ENCODE measurements at regions not wholly inside any gene's neighbourhood (a gene's known extent, or its start where the extent isn't known, plus 50 kb on each side); places are given as distances from the start of the nearest gene placed in this dataset.
A peak's percentile ranks its signal among the peaks of the same experiment; 100 is the strongest.
"Not testable (repeated sequence)": the region's sequence is repeated elsewhere in the genome, so short reads cannot be mapped to it uniquely, and the experiment has no call there.

DNA sequence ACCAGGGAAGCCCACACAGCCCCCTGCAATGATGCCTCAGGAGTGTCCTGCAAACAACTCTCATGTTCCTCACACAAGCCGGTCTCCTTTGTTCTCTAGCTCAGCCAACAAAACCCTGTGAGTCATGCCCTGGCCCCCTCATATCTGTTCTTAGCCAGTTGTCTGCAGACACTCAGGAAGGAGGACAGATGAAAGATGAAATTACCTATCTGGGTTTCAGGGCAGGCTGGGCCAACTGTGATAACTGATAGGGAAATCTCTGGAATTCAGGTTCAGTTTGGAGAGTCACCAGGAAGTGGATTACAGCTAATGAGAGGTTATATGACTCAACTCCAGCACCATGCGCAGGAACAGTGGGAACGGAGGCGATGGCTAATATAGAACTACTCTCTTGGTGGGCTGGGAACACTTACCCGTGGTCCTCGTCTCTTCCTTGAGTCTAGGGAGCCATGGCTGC, 352.0 kb upstream of the ADAMTS9 start:
- no peak for DNase-seq (ENCODE audit: low read depth)

DNA sequence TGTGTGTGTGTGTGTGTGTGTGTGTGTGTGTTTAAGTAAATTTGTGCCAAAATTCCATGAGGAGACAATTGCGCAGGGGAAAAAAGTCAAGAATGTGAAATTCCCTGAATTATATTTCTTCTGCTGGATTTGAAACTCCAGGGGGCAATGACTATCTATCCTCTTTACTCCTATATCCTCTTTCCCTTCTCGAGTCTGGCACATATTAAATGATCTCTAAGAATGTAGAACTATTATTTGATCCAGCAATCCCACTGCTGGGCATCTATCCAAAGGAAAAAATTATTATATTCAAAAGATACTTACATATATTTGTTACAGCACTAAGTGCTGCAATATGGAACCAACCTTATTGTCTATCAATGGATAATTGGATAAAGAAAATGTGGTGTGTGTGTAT, 350.1 kb upstream of the ADAMTS9 start:
- peak; percentile 36 for DNase-seq (ENCODE audit: low read depth)

DNA sequence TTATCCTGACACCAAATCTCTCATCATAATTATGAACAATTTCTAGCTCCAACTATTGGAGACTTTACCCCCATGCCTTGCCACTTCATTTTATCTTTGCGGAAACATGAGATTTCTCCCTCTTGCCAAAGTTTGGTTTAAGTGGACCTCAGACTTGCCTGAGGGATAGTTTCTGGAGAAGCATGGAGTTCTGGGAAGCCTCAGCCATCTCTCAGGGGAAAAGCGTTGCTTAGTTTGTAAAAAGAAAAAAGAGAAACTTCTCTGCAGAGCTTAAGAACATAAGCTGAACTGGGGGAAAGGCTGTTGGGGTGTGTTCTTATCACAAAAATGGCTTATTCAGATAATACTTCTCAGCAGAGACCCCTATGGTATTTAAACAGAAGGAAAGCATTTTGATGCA, 347.4 kb upstream of the ADAMTS9 start:
- DNase-seq (ENCODE audit: low read depth), result no peak

DNA sequence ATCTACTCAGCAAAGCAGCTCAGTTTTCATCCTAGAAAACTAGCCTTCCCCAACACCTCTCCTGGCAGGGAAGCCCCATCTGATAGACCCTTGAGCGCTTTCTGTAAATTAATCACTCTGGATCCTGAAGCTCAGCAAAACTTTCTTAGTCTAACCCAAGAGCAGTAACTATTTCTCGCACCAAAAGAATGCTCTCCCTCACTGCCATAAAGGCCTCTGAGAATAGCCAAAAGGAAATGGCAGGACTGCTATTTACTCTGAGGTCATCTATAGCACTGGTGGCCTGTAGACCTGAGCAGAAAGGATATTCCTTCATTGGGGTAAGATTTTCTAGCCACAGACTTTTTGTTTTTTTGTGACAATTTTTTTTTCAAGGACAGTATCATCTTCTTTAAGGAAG, 345.8 kb upstream of the ADAMTS9 start:
- no peak for DNase-seq (ENCODE audit: low read depth)

DNA sequence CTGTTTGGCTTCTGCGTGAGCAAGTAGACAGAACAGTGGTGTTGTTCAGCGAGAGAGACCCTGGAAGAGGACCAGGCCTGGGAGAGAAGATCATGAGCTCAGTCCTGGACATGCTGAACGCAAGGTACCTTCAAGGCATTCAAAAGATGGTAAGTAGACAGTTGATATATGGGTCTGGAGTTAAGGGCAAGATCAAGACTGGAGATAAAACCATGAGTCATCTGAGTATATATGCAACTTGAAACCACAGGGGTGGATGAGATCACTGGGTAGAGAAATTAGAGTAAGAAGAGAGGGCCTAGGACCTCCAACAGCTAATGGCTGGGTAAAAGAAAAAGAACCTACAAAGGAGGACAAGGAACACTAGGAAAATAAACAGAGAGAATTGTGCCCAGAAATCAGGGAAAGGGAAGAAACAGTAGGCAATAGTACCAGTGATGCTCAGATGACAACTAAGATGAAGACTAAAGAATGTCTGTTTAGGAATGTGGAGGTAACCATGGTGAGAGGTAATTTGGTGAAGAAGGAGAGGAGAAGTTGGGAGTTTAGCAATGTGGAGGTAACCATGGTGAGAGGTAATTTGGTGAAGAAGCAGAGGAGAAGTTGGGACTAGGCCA, 343.2 kb upstream of the ADAMTS9 start:
- DNase-seq (ENCODE audit: low read depth), result no peak

DNA sequence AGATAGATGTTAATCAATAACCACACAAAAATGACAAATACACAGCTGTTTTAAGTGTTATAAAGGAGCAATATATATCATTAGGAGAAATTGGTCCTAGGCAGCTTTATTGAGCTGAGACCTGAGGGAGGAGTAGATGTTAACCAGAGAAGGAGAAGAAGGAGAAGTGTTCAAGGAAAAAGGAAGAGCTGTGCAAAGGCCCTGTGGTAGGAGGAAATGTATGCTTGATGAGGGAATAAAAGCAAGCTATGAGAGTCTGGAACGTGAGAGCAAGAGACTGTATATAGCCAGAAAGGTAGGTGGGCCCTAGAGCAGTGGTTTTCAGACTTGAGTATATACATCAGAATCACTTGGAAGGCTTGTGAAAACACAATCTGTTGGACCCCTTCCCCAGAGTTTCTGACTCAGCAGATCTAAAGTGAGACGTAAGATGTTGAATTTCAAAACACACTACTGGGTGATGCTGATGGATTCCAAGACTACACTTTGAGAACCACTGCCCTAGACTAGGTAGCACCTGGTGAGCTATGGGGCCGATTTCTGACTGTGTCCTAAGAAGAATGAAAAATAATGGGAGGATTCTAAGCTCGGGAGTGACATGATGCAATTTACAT, 342.3 kb upstream of the ADAMTS9 start:
- DNase-seq (ENCODE audit: low read depth), result no peak

DNA sequence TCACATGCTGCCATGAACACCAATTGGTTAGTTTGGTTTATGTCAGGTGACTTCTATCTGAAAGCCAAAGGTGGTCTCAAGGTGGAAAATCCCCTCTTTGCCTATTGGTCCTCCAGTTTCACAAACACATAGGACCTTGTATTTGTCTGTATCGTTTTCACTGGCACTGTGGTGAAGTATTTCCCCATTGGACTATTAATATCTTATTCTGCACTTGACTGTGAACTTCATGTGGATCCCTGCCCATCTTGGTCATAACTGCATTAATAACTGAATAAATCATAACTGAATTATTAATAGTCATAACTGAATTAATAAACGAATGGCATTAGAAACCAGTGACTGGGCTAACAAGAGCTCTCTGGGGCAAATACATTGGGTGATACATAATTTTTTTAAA, 341.3 kb upstream of the ADAMTS9 start:
- DNase-seq (ENCODE audit: low read depth), result no peak

DNA sequence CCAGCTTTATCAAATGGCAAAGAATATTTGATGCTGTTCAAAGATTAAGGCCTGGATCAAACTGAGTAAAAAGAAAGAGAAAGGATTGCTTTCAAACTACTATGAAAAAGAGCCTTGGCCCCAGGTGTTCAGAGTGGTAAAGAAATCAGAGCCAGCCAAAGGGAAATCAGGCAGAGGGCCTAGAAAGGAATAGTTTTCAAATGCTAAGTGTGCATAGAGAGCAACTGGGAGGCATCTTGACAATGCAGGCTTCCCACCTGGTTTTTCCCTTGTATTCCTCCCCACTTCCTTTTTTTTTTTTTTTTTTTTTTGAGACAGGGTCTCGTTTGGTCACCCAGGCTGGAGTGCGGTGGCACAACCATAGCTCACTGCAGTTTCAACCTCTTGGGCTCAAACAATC, 340.2 kb upstream of the ADAMTS9 start:
- DNase-seq (ENCODE audit: low read depth), result no peak

DNA sequence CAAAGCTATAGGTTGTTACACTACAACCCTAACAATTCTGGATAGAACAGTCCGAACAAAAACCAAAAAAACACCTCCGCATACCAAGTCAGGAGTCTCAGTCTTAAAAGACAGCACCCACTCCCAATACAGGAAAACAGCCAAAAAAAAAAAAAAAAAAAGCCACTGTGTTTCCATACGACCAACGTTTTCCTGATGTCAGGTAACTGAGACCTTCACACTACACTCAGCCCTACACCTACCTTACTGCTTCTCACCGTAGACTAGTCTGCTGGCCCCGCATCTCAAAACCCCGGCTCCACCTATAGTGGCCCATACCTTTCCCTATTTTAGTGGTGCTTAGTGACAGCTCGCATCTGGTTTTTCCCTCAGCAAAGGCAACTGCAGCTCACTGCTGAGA, 339.5 kb upstream of the ADAMTS9 start:
- DNase-seq (ENCODE audit: low read depth), result no peak

DNA sequence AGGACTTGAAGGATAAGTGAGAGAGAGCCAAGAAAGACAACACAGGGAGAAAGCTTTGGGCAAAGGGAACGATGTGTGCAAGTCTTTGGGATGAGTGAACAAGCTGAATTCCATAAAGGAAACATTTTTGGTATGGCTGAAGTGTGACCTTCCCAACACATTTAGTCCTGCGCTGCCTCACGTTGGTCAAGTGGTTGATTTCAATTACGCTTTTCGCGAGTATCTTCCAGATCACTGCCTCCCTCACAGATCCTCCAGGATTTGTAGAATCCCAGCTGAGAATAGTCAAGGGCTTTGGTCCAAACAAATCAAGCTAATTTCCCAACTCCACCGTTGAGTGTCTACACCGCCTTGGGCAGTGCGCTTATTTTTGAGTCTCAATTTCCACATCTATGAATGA, 338.4 kb upstream of the ADAMTS9 start:
- DNase-seq (ENCODE audit: low read depth), result no peak

DNA sequence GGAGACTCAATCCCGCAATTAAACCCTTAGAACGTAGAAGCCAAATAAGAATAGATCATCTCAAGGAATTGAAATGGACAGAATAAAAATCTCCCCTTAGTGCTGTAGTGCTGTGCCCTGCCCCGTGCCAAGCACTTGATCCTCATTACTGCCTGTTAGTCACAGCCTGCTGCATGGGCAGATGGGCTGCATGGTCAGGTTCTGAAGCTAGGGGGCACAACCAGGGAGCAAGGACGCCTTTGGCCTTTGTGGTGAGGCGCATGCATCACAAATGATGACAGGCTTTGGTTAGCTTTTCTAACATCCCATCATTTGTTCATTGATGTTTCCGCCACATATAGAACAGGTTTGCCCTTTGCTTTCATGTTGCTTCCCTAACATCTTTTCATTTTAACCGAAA, 336.3 kb upstream of the ADAMTS9 start:
- no peak for DNase-seq (ENCODE audit: low read depth)

DNA sequence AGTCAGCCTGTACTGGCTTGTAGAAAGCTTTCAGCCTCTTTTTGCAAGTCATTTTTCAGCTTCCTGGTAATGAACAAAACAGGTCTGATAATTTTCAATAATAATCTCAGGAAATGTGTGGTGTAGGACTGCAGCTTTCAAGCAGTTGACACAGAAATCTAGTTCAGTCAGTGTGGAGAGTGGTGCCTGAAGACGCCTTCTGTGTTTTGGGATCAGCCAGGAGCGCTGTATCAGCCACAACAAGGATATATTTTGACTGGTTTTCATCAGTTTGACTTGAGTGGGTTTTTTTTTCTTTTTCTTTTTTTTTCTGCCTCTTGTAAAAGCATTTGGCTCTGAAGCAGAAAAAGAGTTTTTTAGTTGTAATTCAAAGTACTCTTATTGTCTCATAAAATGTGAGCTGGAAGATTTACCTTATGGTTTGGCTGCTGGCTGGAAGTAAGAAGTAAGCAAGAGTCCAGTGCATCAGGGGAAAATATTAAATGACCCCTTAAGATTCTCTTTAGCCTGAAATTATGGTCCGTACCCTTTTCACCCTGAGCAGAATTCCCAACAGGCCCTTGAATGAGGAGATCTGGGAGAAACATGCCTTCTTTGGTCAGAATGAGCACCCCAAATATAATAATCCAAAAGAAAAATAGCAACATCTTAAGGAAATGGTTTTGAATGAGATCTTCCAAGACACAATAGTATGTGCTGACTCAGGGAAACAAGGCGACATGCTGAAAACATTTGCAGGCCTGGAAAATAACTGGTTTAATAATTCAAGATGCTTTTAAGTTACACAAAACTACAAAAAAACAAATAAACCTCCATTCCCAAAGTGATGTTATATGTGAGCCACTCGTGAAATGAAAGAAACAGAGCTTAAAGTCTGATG, 332.7 kb upstream of the ADAMTS9 start:
- DNase-seq (ENCODE audit: low read depth), result peak; percentile 38

DNA sequence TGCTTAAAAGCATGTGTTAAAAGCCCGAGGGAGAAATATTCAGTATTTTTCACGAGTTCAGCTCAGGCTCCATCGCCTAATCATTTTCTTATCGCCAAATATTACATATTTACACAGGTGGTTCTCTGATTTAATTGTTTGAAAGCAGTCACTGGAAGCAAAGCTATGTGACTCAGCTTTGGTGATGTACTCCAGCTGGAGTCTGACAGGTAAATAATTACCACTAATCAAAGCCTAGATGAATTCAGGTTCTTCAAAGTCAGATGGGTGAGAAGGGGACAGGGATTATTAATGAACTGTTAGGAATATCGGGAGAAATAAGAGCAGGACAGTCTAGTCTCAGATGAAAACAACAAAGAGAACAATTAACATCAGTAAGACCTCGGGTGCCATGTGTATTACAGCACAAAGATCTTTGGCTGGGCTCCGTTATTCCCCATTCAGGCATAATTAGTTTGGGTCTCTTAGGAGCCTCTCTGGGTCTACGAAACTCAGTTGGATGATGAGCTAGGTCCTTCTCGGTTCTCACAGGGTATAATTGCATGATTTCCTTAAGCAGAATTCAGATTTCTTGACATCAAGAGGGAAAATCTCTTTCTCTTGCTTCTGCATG, 331.7 kb upstream of the ADAMTS9 start:
- no peak for DNase-seq (ENCODE audit: low read depth)

DNA sequence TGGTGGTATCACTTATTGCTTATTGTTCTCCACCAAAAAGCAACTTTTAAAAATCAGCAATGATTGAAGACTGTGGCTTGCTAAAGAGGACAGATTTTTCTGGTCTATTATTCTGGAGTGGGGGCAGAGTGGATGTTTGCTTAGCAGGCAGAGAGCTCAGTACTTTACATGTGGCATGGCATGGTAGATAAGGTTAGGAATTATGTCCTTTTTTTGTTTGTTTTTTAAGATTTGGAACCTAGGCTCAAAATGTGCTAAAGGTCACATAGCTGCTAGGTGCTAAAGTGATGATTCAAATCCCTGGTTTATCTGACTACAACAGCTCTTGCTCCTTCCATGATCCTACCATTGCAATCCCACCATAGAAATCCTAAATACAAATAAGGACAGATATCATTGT, 331.0 kb upstream of the ADAMTS9 start:
- DNase-seq (ENCODE audit: low read depth), result no peak

DNA sequence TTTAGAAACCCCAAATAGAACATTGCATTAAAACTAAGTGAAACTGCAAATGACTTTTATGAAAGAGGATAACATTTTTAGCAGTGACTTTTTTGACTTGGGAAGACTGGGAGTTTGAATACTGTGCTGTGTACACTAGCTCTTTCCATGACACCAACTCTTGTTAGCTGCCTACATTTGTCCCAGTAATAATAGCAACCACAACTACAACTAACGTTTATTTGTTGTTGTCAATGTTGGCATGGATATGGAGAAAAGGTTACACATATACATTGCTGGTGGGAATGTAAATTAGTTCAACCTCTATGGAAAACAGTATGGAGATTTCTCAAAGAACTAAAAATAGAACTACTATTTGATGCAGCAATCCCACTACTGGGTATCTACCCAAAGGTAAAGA, 329.6 kb upstream of the ADAMTS9 start:
- DNase-seq (ENCODE audit: low read depth), result no peak

DNA sequence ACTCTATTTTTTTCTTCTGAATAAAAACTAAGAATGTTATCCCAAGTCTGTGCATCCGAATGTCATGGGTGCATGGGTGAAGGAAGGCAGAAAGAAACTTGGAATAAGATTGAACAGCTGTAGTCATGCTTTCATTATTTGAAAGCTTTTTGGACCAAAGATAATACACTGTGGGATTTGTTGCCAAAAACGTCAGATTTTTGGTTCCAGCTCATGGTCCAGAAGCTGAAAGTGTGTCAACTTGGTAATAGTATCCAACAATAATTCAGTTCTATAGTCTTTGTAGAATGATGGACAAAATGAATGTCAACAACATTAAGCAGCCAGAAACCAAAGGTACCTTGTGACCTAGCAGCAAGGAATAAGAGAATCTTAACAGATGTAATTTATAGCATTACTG, 327.9 kb upstream of the ADAMTS9 start:
- no peak for DNase-seq (ENCODE audit: low read depth)

DNA sequence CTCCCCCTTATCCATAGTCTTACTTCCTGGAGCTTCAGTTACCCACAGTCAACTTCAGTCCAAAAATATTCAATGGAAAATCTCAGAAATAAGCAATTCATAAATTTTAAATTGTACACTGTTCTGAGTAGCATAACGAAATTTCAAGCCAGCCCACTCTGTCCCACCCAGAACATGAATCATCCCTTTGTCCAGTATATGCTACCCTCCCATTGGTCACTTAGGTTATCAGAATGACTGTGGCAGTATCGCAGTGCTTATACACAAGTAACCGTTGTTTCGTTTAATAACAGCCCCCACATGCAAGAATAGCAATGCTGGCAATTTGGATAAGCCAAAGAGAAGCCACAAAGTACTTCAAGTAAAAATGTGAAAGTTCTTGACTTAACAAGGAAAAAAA, 325.3 kb upstream of the ADAMTS9 start:
- DNase-seq (ENCODE audit: low read depth), result no peak

DNA sequence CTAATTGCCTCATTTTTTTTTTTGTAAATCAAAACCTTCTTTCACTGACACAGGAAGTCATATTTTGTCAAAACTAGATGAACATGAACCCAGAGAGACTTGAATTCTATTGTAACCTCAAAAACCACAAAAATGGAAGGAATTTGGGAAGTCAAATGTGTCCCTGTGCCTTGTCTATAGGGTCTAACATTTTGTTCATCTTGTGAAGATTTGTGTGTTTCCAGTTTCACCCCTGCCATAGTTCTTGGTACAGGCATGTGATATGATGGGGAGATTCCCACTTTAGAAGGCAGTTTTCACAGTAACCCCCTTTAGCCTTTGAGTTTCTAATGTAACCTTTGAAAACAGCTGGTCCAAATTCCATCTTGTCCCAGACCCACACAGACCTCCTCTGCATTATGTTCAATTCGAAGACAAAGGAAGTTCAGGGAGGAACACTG, 318.5 kb upstream of the ADAMTS9 start:
- no peak for DNase-seq (ENCODE audit: low read depth)

DNA sequence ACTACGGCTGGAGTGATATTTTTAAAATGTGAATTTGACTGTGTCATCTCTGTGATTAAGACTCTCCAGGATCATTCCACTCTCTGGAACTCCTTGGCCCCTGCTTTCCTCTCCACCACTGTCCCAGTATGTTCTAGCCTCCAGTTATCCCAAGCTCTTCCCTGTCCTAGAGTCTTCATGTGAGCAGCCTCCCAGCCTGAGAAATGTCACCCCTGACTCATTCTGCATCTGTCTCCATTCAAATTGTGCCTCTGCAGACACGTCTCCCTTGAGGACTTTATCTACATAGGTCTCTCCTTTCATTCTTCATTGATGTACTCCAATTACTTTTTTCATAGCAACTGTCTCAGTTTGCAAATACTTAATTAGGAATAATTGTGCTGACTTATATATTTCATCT, 317.7 kb upstream of the ADAMTS9 start:
- DNase-seq (ENCODE audit: low read depth), result no peak

DNA sequence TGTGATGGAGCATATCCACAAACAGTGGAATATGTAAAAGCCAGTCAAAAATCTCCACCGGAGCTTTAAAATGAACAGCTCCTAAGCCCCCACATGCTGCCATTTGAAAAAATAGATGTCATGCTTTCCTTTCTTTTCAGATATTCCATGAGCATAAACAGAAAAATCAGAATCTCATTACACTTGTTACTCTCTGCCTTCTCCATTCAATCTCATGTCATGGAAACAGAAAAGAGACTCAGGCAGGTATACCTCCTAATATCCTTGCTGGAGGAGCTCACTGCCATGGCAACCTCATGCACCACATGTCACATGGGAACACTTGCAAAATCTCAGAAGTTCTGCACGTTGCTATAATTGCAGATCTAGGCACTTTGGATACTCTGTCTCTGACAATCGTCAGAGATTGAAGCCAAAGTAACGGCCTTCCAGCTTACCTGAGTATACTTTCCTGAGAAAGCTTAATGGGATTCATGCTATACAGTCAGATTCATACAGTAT, 317.0 kb upstream of the ADAMTS9 start:
- DNase-seq (ENCODE audit: low read depth), result no peak

DNA sequence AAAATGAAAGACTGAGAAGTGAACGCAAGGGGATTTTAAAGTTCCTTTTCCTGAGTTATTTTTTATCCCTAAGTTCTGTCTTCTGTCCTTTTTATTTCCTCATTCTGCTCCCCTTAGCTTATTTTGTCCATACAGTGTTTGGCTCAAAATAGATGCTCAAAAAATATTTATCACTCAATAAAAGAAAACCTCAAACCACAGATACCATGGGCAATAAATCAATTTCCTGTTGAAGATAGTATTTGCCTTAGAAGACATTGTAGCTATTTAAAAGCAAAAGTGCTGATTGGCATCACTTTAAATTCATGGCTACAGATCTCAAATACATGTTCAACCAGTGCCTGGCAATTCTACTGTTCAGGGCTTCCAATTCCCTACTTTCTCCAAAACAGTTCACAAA, 316.5 kb upstream of the ADAMTS9 start:
- no peak for DNase-seq (ENCODE audit: low read depth)

DNA sequence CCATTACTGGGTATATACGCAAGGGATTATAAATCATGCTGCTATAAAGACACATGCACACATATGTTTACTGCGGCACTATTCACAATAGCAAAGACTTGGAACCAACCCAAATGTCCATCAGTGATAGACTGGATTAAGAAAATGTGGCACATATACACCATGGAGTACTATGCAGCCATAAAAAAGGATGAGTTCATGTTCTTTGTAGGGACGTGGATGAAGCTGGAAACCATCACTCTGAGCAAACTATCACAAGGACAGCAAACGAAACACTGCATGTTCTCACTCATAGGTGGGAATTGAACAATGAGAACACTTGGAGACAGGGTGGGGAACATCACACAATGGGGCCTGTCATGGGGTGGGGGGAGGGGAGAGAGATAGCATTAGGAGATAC, 313.3 kb upstream of the ADAMTS9 start:
- DNase-seq (ENCODE audit: low read depth), result not testable (repeated sequence)
